HEK293T (cell line): ENCODE measurements at regions not wholly inside any gene's neighbourhood (a gene's known extent, or its start where the extent isn't known, plus 50 kb on each side); places are given as distances from the start of the nearest gene placed in this dataset.

Experiments
- ELF4 ChIP-seq: fragments of 450-650 bp; IDR thresholded peaks from 2 replicates; pipeline ENCODE4 v1.6.1; 2017; ENCODE audit warnings: antibody characterized with exemption
- FOXK2 ChIP-seq: fragments of 450-650 bp; IDR thresholded peaks from 2 replicates; pipeline ENCODE4 v1.6.1; 2016; ENCODE audit warnings: mild to moderate bottlenecking
- FOXM1 ChIP-seq: fragments of 450-650 bp; IDR thresholded peaks from 2 replicates; pipeline ENCODE4 v1.6.1; 2017; ENCODE audit warnings: mild to moderate bottlenecking, borderline replicate concordance
- L3MBTL2 ChIP-seq: fragments of 450-650 bp; conservative IDR thresholded peaks from 2 replicates; pipeline ENCODE4 v1.6.1; 2016; ENCODE audit warnings: mild to moderate bottlenecking
- LEF1 ChIP-seq: fragments of 450-650 bp; IDR thresholded peaks from 2 replicates; pipeline ENCODE4 v1.6.1; 2017; ENCODE audit warnings: mild to moderate bottlenecking, borderline replicate concordance
- PKNOX1 ChIP-seq: fragments of 450-650 bp; IDR thresholded peaks from 2 replicates; pipeline ENCODE4 v1.6.1; 2016
- SP1 ChIP-seq: fragments of 450-650 bp; IDR thresholded peaks from 2 replicates; pipeline ENCODE4 v1.6.1; 2017
- SUZ12 ChIP-seq: fragments of 450-650 bp; IDR thresholded peaks from 2 replicates; pipeline ENCODE4 v1.6.1; 2016; ENCODE audit warnings: mild to moderate bottlenecking

- TF ChIP-seq PKNOX1 (no peak), FOXM1 (no peak), LEF1 (no peak), SP1 (no peak), FOXK2 (no peak), SUZ12 (no peak), L3MBTL2 (no peak), ELF4 (no peak)
Measured at GRCh38 chr4:170691168-170691567, 601.4 kb upstream of the AADAT start.
